Colonic mucosa (tissue), 4 donors: ENCODE measurements at regions not wholly inside any gene's neighbourhood (a gene's known extent, or its start where the extent isn't known, plus 50 kb on each side); places are given as distances from the start of the nearest gene placed in this dataset.

ENCODE experiments used
- DNase-seq: peaks from one replicate; pipeline ENCODE4 v3.0.0-alpha.2; 2020
- H3K27ac ChIP-seq: fragments of 200-600 bp; one replicate; pipeline ENCODE4 v1.8.0; 2021
- H3K27me3 ChIP-seq: fragments of 200-600 bp; one replicate; pipeline ENCODE4 v1.8.0; 2021
- H3K36me3 ChIP-seq: fragments of 200-600 bp; one replicate; pipeline ENCODE4 v1.8.0; 2021
- H3K4me1 ChIP-seq: fragments of 200-600 bp; one replicate; pipeline ENCODE4 v1.8.0; 2021; ENCODE audit warnings: mild to moderate bottlenecking
- H3K4me3 ChIP-seq: fragments of 200-600 bp; one replicate; pipeline ENCODE4 v1.8.0; 2021
- H3K9ac ChIP-seq, 2 donors: one replicate each; pipeline ENCODE4 v1.7.0; 2013; ENCODE audit warnings: control low read depth in 2 of 2, low read depth in 2 of 2, low read length in 2 of 2
- H3K9me3 ChIP-seq: fragments of 200-600 bp; one replicate; pipeline ENCODE4 v1.8.0; 2021
- CTCF ChIP-seq: fragments of 200-600 bp; IDR thresholded peaks from one replicate; pipeline ENCODE4 v1.8.0; 2022; ENCODE audit warnings: antibody characterized with exemption, mild to moderate bottlenecking
- intact Hi-C: fragments of 100-400 bp; cut with DNase I; formaldehyde crosslinking; loops from one replicate; pipeline ENCODE4 v1.14.1; 2022
- donor health status: healthy.
- donor health status: DM: no; HTN: no; CAD: no.
- donor health status: DM: no; HTN: no; CAD: no.

DNA sequence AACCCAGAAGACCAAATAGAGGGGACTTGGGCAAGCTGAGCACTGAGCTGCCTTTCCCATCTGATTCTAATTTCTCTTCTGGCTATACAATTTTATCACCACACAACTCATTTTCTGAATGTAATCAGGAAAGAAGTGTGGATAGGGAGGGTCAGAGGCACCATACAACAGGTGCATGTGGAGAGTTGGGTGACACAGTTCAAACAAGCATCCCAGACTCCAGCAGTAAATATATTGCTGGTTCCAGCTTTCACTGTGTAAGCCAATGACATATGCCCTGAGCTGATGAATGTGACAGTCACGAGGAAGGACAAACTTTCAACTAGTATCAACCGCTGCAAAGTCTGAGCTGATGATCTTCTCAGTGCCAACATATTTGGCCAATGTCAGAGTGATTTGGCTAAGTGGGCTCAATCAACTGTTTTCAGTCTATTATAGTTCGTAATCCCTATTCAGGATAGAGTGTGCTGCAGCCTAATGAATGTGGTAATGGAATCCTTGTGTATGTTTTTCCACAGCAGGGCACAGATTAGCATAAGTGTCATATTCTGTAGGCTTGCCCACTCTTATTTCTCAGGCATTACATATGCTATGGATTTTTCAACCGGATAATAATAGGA is 109.9 kb upstream of the MEIS1 start:
- Histone ChIP-seq H3K27ac (no peak overlapping the region), H3K4me3 (no peak overlapping the region), H3K36me3 (no peaks in the 10 kb centered on the region), H3K9ac (no peak overlapping the region), H3K27me3 (no peaks in the 10 kb centered on the region), H3K9me3 (no peaks in the 10 kb centered on the region), H3K4me1 (no peaks in the 10 kb centered on the region)
- intact Hi-C loops = no loop called here
- no peak for DNase-seq
- no peak for TF ChIP-seq CTCF

- Histone ChIP-seq H3K4me3 (no peak overlapping the region), H3K9me3 (no peaks in the 10 kb centered on the region), H3K27ac (no peak overlapping the region), H3K36me3 (no peaks in the 10 kb centered on the region), H3K4me1 (no peaks in the 10 kb centered on the region), H3K9ac (no peak overlapping the region), H3K27me3 (no peaks in the 10 kb centered on the region)
- intact Hi-C loops = no loop called here
- DNase-seq = no peak
- TF ChIP-seq CTCF = no peak
These were observed 110.6 kb upstream of the MEIS1 start for GRCh38 chr2:66324356-66324755.

- TF ChIP-seq CTCF = no peak
- Histone ChIP-seq H3K27ac (no peak overlapping the region), H3K27me3 (no peaks in the 10 kb centered on the region), H3K9me3 (no peaks in the 10 kb centered on the region), H3K36me3 (no peaks in the 10 kb centered on the region), H3K9ac (no peak overlapping the region), H3K4me1 (no peaks in the 10 kb centered on the region), H3K4me3 (no peak overlapping the region)
- intact Hi-C loops = no loop called here
- DNase-seq = no peak
These were observed 111.5 kb upstream of the MEIS1 start for GRCh38 chr2:66323406-66323805.

DNA sequence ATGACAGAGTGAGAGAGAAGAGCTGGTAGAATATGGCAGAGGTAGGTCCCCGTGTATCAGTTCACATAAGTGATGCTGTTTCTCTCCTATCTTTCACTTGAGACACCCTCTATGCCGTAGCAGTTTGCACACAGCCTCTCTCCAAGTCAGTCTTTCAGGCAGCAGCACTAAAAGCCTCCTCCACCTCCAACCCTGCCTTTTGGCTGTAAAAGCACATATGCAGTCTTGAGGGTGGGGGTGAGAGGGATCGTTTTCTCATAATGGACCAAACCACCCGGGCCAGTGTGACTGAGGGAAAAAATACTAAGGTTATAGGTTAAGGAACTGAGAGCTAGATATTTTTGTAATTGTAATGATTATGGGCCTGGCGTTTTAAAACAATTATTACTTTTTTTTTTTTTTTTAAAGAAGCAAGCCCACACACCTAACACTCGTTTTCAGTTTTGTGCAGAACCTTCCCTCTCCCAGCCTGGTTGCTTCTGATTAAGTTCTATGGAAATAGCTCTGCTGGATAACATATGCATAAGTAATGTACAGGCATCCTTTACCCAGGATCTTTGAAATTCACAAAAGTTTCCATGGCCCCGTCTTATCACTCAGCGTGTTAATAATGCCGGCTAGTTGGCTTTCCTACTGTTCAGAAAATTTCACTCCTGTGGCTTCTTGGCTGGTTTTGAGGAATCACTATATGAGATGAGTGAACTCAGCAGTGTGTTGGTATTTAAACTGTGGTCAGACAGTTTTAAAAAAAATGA is 112.2 kb upstream of the MEIS1 start:
- H3K27me3 ChIP-seq = no peaks in the 10 kb centered on the region
- intact Hi-C loops = no loop called here
- no peaks in the 10 kb centered on the region for H3K9me3 ChIP-seq
- H3K4me3 ChIP-seq = no peak overlapping the region
- no peak overlapping the region for H3K27ac ChIP-seq
- H3K36me3 ChIP-seq = no peaks in the 10 kb centered on the region
- DNase-seq = no peak
- H3K4me1 ChIP-seq = no peaks in the 10 kb centered on the region
- TF ChIP-seq CTCF = no peak
- no peak overlapping the region for H3K9ac ChIP-seq

GRCh38 chr2:66318009-66318561 is 116.8 kb upstream of the MEIS1 start:
- no peak overlapping the region for H3K27ac ChIP-seq
- intact Hi-C loops = no loop called here
- no peak for DNase-seq
- no peak overlapping the region for H3K4me3 ChIP-seq
- H3K9ac ChIP-seq = no peak overlapping the region
- no peaks in the 10 kb centered on the region for H3K9me3 ChIP-seq
- no peaks in the 10 kb centered on the region for H3K36me3 ChIP-seq
- no peaks in the 10 kb centered on the region for H3K4me1 ChIP-seq
- H3K27me3 ChIP-seq = no peaks in the 10 kb centered on the region
- no peak for TF ChIP-seq CTCF
